Activated T-helper 17 cell treated with anti-CD3 and anti-CD28 coated beads, Interleukin-2, amount 50 U/mL, for 72 hours (primary cell): ENCODE measurements at regions not wholly inside any gene's neighbourhood (a gene's known extent, or its start where the extent isn't known, plus 50 kb on each side); places are given as distances from the start of the nearest gene placed in this dataset.

ENCODE experiments used
- ATAC-seq: fragments of 150-1000 bp; cut with Tn5 transposase; replicated peaks from 2 replicates; pipeline ENCODE4 v1.10.0; 2021; ENCODE audit warnings: mild to moderate bottlenecking, moderate library complexity
- H3K27ac Mint-ChIP-seq: one replicate; pipeline ENCODE4 v1.8.0; 2022; ENCODE audit warnings: mixed read lengths
- H3K27me3 Mint-ChIP-seq: one replicate; pipeline ENCODE4 v1.8.0; 2022; ENCODE audit warnings: mixed read lengths
- H3K36me3 Mint-ChIP-seq: one replicate; pipeline ENCODE4 v1.8.0; 2022; ENCODE audit warnings: low read depth, mild to moderate bottlenecking, mixed read lengths
- H3K4me1 Mint-ChIP-seq: one replicate; pipeline ENCODE4 v1.8.0; 2022; ENCODE audit warnings: mixed read lengths
- H3K4me3 Mint-ChIP-seq: one replicate; pipeline ENCODE4 v1.8.0; 2022; ENCODE audit warnings: mild to moderate bottlenecking, mixed read lengths
- H3K9me3 Mint-ChIP-seq: one replicate; pipeline ENCODE4 v1.8.0; 2022; ENCODE audit warnings: mixed read lengths

- no peaks in the 10 kb centered on the region for H3K4me1 Mint-ChIP-seq
- H3K27me3 Mint-ChIP-seq = peaks cover 3% of the 10 kb centered on the region
- no peak overlapping the region for H3K27ac Mint-ChIP-seq
- no peak overlapping the region for H3K4me3 Mint-ChIP-seq
- no peaks in the 10 kb centered on the region for H3K36me3 Mint-ChIP-seq
- ATAC-seq = no peak
- no peaks in the 10 kb centered on the region for H3K9me3 Mint-ChIP-seq
Observed at GRCh38 chr7:69504733-69505420, 93.4 kb upstream of the AUTS2 start.

GRCh38 chr7:69508736-69509135 lies 89.5 kb upstream of the AUTS2 start:
- Mint-ChIP-seq H3K27me3 (peaks cover 3% of the 10 kb centered on the region), H3K4me1 (no peaks in the 10 kb centered on the region), H3K27ac (no peak overlapping the region), H3K9me3 (no peaks in the 10 kb centered on the region), H3K4me3 (no peak overlapping the region), H3K36me3 (no peaks in the 10 kb centered on the region)
- ATAC-seq = no peak

GRCh38 chr7:69510114-69510513 lies 88.2 kb upstream of the AUTS2 start:
- H3K36me3 Mint-ChIP-seq = no peaks in the 10 kb centered on the region
- no peaks in the 10 kb centered on the region for H3K4me1 Mint-ChIP-seq
- H3K27me3 Mint-ChIP-seq = peaks cover 6% of the 10 kb centered on the region
- ATAC-seq = no peak
- no peaks in the 10 kb centered on the region for H3K9me3 Mint-ChIP-seq
- no peak overlapping the region for H3K27ac Mint-ChIP-seq
- H3K4me3 Mint-ChIP-seq = no peak overlapping the region

GRCh38 chr7:69515495-69516212 lies 82.6 kb upstream of the AUTS2 start:
- Mint-ChIP-seq H3K27ac (no peak overlapping the region), H3K4me1 (no peaks in the 10 kb centered on the region), H3K4me3 (no peak overlapping the region), H3K27me3 (peaks cover 3% of the 10 kb centered on the region), H3K36me3 (no peaks in the 10 kb centered on the region), H3K9me3 (no peaks in the 10 kb centered on the region)
- ATAC-seq = no peak

- Mint-ChIP-seq H3K36me3 (no peaks in the 10 kb centered on the region), H3K27me3 (peaks cover 3% of the 10 kb centered on the region), H3K4me3 (no peak overlapping the region), H3K9me3 (no peaks in the 10 kb centered on the region), H3K4me1 (no peaks in the 10 kb centered on the region), H3K27ac (no peak overlapping the region)
- no peak for ATAC-seq
Observed at GRCh38 chr7:69516238-69516820, 81.9 kb upstream of the AUTS2 start.

GRCh38 chr7:69517985-69518704 lies 80.1 kb upstream of the AUTS2 start:
- H3K36me3 Mint-ChIP-seq = no peaks in the 10 kb centered on the region
- no peaks in the 10 kb centered on the region for H3K9me3 Mint-ChIP-seq
- H3K4me3 Mint-ChIP-seq = no peak overlapping the region
- no peak overlapping the region for H3K27ac Mint-ChIP-seq
- H3K4me1 Mint-ChIP-seq = no peaks in the 10 kb centered on the region
- ATAC-seq = no peak
- H3K27me3 Mint-ChIP-seq = peaks cover 3% of the 10 kb centered on the region

GRCh38 chr7:69518705-69519077 lies 79.6 kb upstream of the AUTS2 start:
- Mint-ChIP-seq H3K27me3 (peaks cover 3% of the 10 kb centered on the region), H3K9me3 (no peaks in the 10 kb centered on the region), H3K27ac (no peak overlapping the region), H3K4me3 (no peak overlapping the region), H3K36me3 (no peaks in the 10 kb centered on the region), H3K4me1 (no peaks in the 10 kb centered on the region)
- no peak for ATAC-seq

GRCh38 chr7:69526570-69526969 lies 71.7 kb upstream of the AUTS2 start:
- H3K9me3 Mint-ChIP-seq = no peaks in the 10 kb centered on the region
- no peak overlapping the region for H3K4me3 Mint-ChIP-seq
- no peaks in the 10 kb centered on the region for H3K4me1 Mint-ChIP-seq
- no peak overlapping the region for H3K27ac Mint-ChIP-seq
- no peak for ATAC-seq
- no peaks in the 10 kb centered on the region for H3K27me3 Mint-ChIP-seq
- H3K36me3 Mint-ChIP-seq = no peaks in the 10 kb centered on the region

GRCh38 chr7:69527706-69528105 lies 70.6 kb upstream of the AUTS2 start:
- H3K4me3 Mint-ChIP-seq = no peak overlapping the region
- H3K9me3 Mint-ChIP-seq = no peaks in the 10 kb centered on the region
- H3K27me3 Mint-ChIP-seq = no peaks in the 10 kb centered on the region
- no peak for ATAC-seq
- no peaks in the 10 kb centered on the region for H3K4me1 Mint-ChIP-seq
- no peaks in the 10 kb centered on the region for H3K36me3 Mint-ChIP-seq
- H3K27ac Mint-ChIP-seq = no peak overlapping the region

GRCh38 chr7:69531050-69531449 lies 67.2 kb upstream of the AUTS2 start:
- no peaks in the 10 kb centered on the region for H3K36me3 Mint-ChIP-seq
- no peaks in the 10 kb centered on the region for H3K4me1 Mint-ChIP-seq
- H3K27me3 Mint-ChIP-seq = no peaks in the 10 kb centered on the region
- H3K27ac Mint-ChIP-seq = no peak overlapping the region
- H3K4me3 Mint-ChIP-seq = no peak overlapping the region
- no peaks in the 10 kb centered on the region for H3K9me3 Mint-ChIP-seq
- no peak for ATAC-seq

GRCh38 chr7:69534461-69535041 lies 63.7 kb upstream of the AUTS2 start:
- Mint-ChIP-seq H3K36me3 (no peaks in the 10 kb centered on the region), H3K9me3 (no peaks in the 10 kb centered on the region), H3K27ac (no peak overlapping the region), H3K4me1 (no peaks in the 10 kb centered on the region), H3K27me3 (no peaks in the 10 kb centered on the region), H3K4me3 (no peak overlapping the region)
- ATAC-seq = no peak

GRCh38 chr7:69537691-69538090 lies 60.6 kb upstream of the AUTS2 start:
- no peak for ATAC-seq
- no peak overlapping the region for H3K4me3 Mint-ChIP-seq

GRCh38 chr7:69539531-69539930 lies 58.7 kb upstream of the AUTS2 start:
- Mint-ChIP-seq H3K36me3 (no peaks in the 10 kb centered on the region), H3K4me3 (no peak overlapping the region), H3K27me3 (no peaks in the 10 kb centered on the region), H3K9me3 (no peaks in the 10 kb centered on the region), H3K27ac (no peak overlapping the region), H3K4me1 (no peaks in the 10 kb centered on the region)
- ATAC-seq = no peak

More at GRCh38 chr7:69537691-69538090, 60.6 kb upstream of the AUTS2 start:
- no peak overlapping the region for H3K27ac Mint-ChIP-seq
- no peaks in the 10 kb centered on the region for H3K9me3 Mint-ChIP-seq
- no peaks in the 10 kb centered on the region for H3K36me3 Mint-ChIP-seq
- no peaks in the 10 kb centered on the region for H3K27me3 Mint-ChIP-seq
- no peaks in the 10 kb centered on the region for H3K4me1 Mint-ChIP-seq

GRCh38 chr7:69540287-69540686 lies 58.0 kb upstream of the AUTS2 start:
- Mint-ChIP-seq H3K27ac (no peak overlapping the region), H3K9me3 (no peaks in the 10 kb centered on the region), H3K36me3 (no peaks in the 10 kb centered on the region), H3K4me3 (no peak overlapping the region), H3K27me3 (no peaks in the 10 kb centered on the region), H3K4me1 (no peaks in the 10 kb centered on the region)
- ATAC-seq = no peak
